Osteoblast (primary cell): ENCODE measurements at regions not wholly inside any gene's neighbourhood (a gene's known extent, or its start where the extent isn't known, plus 50 kb on each side); places are given as distances from the start of the nearest gene placed in this dataset.

Experiments
- DNase-seq: peaks from one replicate; pipeline ENCODE4 v3.0.0; 2011; ENCODE audit warnings: low spot score, mixed read lengths; ENCODE audit not compliant: insufficient read length; ENCODE audit errors: missing footprints
- H2AFZ ChIP-seq: 2 replicates; pipeline ENCODE4 v1.6.0; 2011; ENCODE audit warnings: mild to moderate bottlenecking, low read length
- H3K27ac ChIP-seq: 2 replicates; pipeline ENCODE4 v1.5.1; 2011; ENCODE audit warnings: mild to moderate bottlenecking, low read depth, low read length, moderate library complexity
- H3K27me3 ChIP-seq: 2 replicates; pipeline ENCODE4 v1.6.0; 2012; ENCODE audit warnings: mild to moderate bottlenecking, control low read depth, inconsistent platforms, low read length, moderate library complexity; ENCODE audit not compliant: insufficient read depth
- H3K36me3 ChIP-seq: 2 replicates; pipeline ENCODE4 v1.5.1; 2011; ENCODE audit warnings: mild to moderate bottlenecking, low read length, control low read depth, moderate library complexity; ENCODE audit not compliant: insufficient read depth
- H3K4me1 ChIP-seq: 2 replicates; pipeline ENCODE4 v1.5.1; 2011; ENCODE audit warnings: mild to moderate bottlenecking, low read length, control low read depth, moderate library complexity; ENCODE audit not compliant: insufficient read depth
- H3K4me2 ChIP-seq: 2 replicates; pipeline ENCODE4 v1.6.0; 2011; ENCODE audit warnings: mild to moderate bottlenecking, low read length; ENCODE audit not compliant: insufficient read depth
- H3K4me3 ChIP-seq: fragments of 200-600 bp; sonication (generic); 3 replicates; pipeline ENCODE4 v1.5.1; 2012; ENCODE audit warnings: mild to moderate bottlenecking, low read length, inconsistent platforms; ENCODE audit not compliant: insufficient read depth
- H3K79me2 ChIP-seq: 2 replicates; pipeline ENCODE4 v1.6.0; 2012; ENCODE audit warnings: mild to moderate bottlenecking, low read length, control low read depth, inconsistent platforms; ENCODE audit not compliant: insufficient read depth
- H3K9me3 ChIP-seq: 2 replicates; pipeline ENCODE4 v1.5.1; 2011; ENCODE audit warnings: low read depth, low read length, control low read depth
- H4K20me1 ChIP-seq: 2 replicates; pipeline ENCODE4 v1.6.0; 2012; ENCODE audit warnings: mild to moderate bottlenecking, low read length, control low read depth; ENCODE audit not compliant: insufficient read depth
- TF ChIP-seq, protein P1 (sequence below): IDR thresholded peaks from 2 replicates; pipeline ENCODE4 v1.5.1; 2011; ENCODE audit warnings: mild to moderate bottlenecking, low read depth, low read length, moderate library complexity; ENCODE audit errors: extremely low read depth

DNA sequence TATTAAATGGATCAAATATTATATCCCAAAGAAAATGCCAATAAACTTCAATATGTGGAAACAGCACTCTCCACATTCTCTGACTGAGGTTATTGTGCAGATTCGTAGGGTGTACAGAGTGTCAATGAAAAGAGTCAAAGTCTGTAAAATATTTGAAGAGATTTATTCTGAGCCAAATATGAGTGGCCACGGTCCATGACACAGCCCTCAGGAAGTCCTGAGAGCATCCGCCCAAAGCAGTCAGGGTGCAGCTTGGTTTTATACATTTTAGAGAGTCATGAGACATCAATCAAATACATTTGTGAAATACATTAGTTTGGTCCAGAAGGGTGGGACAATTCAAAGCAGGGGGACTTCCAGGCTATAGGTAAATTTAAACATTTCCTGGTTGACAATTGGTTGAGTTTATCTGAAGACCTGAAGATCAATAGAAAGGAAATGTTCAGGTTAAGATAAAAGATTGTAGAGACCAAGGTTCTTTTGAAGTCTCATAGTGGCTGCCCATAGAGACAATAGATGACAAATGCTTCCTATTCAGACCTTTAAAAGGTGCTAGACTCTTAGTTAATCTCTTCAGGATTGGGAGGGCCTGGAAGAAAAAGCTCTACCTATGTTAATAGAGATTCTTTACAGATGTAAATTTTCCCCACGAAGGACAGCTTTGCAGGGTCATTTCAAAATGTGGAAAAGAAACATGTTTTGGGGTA, 569.5 kb downstream of the MATN1 start:
- Histone ChIP-seq H3K36me3 (no peaks in the 10 kb centered on the region), H3K4me1 (no peaks in the 10 kb centered on the region), H3K9me3 (no peaks in the 10 kb centered on the region), H3K27me3 (no peaks in the 10 kb centered on the region), H3K79me2 (no peaks in the 10 kb centered on the region), H3K27ac (no peak overlapping the region), H3K4me2 (no peak overlapping the region), H4K20me1 (no peaks in the 10 kb centered on the region), H2AFZ (no peak overlapping the region), H3K4me3 (no peak overlapping the region)
- TF ChIP-seq, protein P1, sequence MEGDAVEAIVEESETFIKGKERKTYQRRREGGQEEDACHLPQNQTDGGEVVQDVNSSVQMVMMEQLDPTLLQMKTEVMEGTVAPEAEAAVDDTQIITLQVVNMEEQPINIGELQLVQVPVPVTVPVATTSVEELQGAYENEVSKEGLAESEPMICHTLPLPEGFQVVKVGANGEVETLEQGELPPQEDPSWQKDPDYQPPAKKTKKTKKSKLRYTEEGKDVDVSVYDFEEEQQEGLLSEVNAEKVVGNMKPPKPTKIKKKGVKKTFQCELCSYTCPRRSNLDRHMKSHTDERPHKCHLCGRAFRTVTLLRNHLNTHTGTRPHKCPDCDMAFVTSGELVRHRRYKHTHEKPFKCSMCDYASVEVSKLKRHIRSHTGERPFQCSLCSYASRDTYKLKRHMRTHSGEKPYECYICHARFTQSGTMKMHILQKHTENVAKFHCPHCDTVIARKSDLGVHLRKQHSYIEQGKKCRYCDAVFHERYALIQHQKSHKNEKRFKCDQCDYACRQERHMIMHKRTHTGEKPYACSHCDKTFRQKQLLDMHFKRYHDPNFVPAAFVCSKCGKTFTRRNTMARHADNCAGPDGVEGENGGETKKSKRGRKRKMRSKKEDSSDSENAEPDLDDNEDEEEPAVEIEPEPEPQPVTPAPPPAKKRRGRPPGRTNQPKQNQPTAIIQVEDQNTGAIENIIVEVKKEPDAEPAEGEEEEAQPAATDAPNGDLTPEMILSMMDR: no peak
- DNase-seq: no peak

GRCh38 chr1:30151826-30152225, 571.6 kb downstream of the MATN1 start:
- Histone ChIP-seq H3K27ac (no peak overlapping the region), H2AFZ (no peak overlapping the region), H3K36me3 (no peaks in the 10 kb centered on the region), H3K9me3 (no peaks in the 10 kb centered on the region), H3K4me2 (no peak overlapping the region), H4K20me1 (no peaks in the 10 kb centered on the region), H3K4me3 (no peak overlapping the region), H3K4me1 (no peaks in the 10 kb centered on the region), H3K79me2 (no peaks in the 10 kb centered on the region), H3K27me3 (no peaks in the 10 kb centered on the region)
- no peak for DNase-seq
- TF ChIP-seq, protein P1: no peak

DNA sequence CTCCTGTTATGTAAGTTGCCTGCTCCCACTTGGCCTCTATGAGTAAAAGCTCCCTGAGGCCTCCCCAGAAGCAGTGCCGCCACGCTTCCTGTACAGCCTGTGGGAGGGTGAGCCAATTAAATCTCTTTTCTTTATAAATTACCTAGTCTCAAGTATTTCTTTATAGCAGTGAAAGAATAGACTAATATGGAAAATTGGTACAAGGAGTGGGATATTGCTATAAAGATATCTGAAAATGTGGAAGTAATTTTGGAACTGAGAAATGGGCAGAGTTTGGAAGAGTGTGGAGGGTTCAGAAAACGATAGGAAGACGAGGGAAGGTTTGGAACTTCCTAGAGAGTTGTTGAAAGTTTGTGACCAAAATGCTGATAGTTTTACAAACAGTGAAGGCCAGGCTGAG, 572.3 kb downstream of the MATN1 start:
- Histone ChIP-seq H3K4me3 (no peak overlapping the region), H2AFZ (no peak overlapping the region), H3K79me2 (no peaks in the 10 kb centered on the region), H3K27ac (no peak overlapping the region), H3K27me3 (no peaks in the 10 kb centered on the region), H3K4me2 (no peak overlapping the region), H4K20me1 (no peaks in the 10 kb centered on the region), H3K9me3 (no peaks in the 10 kb centered on the region), H3K4me1 (no peaks in the 10 kb centered on the region), H3K36me3 (no peaks in the 10 kb centered on the region)
- no peak for DNase-seq
- TF ChIP-seq, protein P1: no peak

DNA sequence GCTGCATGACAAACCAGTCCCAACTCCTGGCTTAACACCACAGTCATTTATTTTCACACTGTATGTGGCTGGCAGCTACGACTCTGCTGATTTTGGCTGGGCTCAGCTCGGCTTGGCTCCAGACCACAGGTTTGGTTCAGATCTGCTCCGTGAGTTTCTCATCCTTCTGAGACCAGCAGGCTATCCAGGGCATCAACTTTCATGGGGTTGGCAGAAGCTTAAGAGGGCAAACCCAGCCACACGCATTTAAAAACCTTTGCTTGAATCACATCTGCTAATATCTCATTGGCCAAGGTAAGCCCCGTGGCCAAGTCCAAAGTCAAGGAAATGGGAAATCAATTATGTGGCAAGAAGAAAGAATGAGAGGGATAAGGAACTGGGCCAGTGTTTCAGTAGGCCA, 574.2 kb downstream of the MATN1 start:
- DNase-seq: no peak
- Histone ChIP-seq H2AFZ (no peak overlapping the region), H3K4me2 (no peak overlapping the region), H3K36me3 (no peaks in the 10 kb centered on the region), H3K9me3 (no peaks in the 10 kb centered on the region), H4K20me1 (no peaks in the 10 kb centered on the region), H3K27ac (no peak overlapping the region), H3K4me3 (no peak overlapping the region), H3K79me2 (no peaks in the 10 kb centered on the region), H3K27me3 (no peaks in the 10 kb centered on the region), H3K4me1 (no peaks in the 10 kb centered on the region)
- TF ChIP-seq, protein P1: no peak
